GM21381 (cell line): ENCODE measurements at regions not wholly inside any gene's neighbourhood (a gene's known extent, or its start where the extent isn't known, plus 50 kb on each side); places are given as distances from the start of the nearest gene placed in this dataset.

ENCODE experiments used
- ATAC-seq: cut with Tn5 transposase; IDR thresholded peaks from one replicate; pipeline ENCODE4 v1.9.1; 2021; ENCODE audit warnings: mild to moderate bottlenecking, moderate library complexity; ENCODE audit not compliant: unreplicated experiment

- no peak for ATAC-seq
Observed at GRCh38 chr2:19559596-19560240, 201.3 kb upstream of the OSR1 start.

GRCh38 chr2:19556648-19557047, 198.2 kb upstream of the OSR1 start:
- no peak for ATAC-seq

GRCh38 chr2:19554520-19554919, 196.1 kb upstream of the OSR1 start:
- peak; percentile 58 for ATAC-seq

DNA sequence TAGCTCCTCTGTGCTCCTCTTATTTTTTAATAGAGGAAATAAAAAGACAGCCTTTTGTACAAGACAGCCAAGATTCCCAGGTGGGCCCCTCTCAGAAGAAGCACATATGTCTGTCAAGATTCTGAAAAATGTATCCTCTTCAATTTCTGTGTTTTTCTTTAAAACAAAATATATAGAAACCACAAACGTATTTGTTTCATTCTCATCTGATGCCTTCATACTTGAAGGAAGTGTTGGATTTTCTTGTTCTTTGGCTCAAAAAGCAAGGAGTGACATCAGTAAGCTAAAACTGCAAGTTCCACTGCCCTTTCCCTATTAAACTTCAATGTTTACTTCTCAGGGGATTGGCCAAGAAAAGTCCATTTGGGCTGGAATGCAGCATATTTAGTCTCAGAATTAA, 193.8 kb upstream of the OSR1 start:
- ATAC-seq: no peak

- no peak for ATAC-seq
Observed at GRCh38 chr2:19550750-19551149, 192.3 kb upstream of the OSR1 start.

DNA sequence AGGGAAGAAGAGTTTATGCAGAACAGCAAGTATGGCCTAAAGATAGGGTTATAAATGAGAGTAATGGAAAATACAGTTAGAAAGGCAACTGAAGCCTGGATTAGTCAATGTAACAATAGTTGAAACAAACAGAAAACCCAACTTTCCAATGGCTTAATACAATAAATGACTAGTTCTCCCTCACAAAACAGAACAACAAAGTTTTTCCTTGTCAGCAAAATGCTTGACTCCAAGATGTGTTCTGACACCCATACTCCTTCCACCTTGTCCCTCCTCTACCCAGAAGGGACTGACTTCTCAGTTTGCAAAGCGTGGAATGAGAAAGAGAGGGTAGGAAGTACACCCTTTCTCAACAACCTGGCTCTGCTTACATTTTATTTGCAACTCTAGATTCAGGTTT, 191.4 kb upstream of the OSR1 start:
- no peak for ATAC-seq

- ATAC-seq: no peak
Observed at GRCh38 chr2:19548116-19548515, 189.7 kb upstream of the OSR1 start.

DNA sequence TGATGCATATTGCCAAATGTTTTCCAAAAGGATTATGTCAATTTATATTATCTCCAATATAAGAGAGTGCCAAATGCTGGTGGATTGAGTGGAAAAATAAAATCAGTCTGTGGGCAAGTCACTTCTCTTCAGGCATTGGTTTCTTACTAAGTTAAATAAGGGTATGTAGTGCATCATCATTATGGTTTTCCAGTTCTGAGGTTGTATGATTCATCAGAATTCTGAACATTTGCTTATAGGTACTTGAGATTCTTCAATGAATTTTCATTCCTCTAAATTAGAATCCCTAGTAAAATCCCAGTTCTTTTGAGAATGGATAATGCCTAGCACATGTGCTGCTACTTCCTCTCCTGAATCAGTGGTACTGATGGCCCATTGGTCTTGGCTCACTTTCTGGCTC, 188.9 kb upstream of the OSR1 start:
- no peak for ATAC-seq

GRCh38 chr2:19545507-19545906, 187.1 kb upstream of the OSR1 start:
- ATAC-seq: no peak

DNA sequence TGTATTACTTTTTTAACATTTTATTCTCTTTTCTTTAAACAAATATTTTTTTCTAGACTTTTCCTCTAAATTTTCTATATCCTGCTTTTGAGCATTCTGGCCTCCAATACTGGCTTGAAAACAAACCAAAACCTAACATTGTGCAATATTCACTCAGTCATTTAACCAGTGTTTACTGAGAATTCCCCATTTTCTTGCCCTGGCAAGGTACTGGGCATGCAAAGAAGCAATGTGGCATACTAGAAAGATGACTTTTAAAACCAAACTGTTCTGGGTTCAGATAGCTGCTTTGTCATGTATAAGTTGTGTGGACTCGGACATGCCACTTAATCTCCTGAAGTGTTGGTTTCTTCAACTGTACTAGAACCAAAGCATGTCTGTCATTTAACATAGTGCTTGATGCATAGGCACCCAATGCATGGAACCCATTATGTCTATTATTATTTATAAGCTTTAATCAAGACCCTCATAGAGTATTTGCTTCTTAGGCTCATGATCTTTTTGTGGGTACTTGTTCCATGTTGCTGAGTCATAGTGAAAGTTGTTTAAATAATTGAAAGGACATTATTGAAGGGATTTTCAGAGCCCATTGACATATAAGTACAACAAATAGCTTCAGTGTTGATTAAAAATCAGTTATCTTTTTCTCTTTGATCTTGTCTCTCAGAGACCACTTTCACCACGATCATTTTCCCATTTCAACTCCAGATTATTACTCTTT, 185.4 kb upstream of the OSR1 start:
- ATAC-seq: no peak

DNA sequence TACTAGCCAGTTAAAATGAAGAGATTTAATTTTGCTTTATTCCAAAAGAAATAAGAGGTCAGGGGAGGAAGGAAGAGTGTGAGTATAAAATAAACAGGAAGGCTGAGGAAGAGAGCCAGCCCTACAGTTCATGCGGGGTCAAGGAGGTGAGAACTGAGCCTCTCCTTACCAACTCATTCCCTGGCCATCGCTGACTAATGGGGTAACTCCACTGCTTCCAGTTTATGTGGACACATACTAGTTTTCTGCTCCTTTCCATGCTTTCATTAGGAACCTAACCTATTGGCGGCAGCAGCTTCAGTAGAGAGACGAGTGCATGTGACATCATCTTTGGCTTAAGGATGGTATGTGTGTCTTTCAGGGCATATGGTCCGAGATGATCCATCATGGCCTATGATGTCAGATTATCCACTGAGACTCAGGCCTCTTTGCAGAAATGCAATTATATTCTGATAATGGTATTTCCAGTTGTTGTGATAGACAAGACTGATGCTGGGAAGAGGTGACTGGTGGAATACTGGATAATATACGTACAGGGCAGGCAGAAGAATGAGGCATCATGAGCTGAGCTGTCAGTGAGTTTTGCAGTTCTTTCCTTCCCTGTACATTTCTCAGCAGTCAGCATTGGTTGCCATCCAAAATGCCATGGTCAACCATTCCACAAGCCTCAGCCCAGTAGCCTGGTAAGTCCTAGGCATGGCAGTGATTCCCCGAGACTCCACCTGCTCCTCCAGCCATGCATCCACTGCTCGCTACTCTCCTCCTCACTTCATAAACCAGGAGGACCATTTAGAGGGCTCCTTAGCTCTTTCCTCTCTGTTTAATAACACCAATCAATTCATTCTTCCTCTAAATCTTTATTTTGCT, 184.6 kb upstream of the OSR1 start:
- no peak for ATAC-seq

GRCh38 chr2:19541884-19542283, 183.5 kb upstream of the OSR1 start:
- peak; percentile 55 for ATAC-seq

DNA sequence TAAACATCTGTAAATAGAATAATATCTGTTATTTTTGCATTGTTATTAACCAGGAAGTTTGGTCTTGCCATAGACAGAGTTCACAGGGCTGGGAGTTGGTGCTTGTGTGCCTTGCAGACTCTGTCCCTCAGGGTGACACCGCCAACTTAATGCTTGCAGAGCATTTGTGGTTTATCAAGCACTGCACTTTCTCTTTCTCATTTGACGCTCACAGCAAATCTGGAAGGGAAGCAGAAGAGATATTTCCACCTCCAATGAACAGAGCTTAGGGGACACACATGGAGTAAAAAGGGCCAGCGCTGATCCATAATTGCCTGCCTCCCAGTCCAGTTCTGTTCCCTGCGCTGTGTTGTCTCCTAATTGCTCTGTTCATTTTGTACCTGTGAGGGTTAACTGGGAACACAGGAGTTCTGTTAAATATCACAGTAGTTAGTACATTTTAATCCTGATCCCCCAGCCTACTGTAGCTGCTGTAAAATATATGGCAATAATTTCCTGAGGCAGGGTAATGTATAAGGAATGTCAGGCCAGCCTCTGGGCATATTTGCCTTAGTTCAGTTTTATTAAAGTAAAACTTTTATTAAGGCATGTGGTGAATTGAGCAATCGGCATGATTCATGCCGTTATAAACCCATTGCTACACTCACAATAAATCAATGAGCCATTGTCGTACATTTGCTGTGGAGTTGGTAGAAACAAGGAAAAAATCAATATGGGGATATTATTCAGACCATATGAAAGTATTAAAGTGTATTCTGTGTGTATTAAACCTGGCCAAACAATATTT, 182.5 kb upstream of the OSR1 start:
- no peak for ATAC-seq

DNA sequence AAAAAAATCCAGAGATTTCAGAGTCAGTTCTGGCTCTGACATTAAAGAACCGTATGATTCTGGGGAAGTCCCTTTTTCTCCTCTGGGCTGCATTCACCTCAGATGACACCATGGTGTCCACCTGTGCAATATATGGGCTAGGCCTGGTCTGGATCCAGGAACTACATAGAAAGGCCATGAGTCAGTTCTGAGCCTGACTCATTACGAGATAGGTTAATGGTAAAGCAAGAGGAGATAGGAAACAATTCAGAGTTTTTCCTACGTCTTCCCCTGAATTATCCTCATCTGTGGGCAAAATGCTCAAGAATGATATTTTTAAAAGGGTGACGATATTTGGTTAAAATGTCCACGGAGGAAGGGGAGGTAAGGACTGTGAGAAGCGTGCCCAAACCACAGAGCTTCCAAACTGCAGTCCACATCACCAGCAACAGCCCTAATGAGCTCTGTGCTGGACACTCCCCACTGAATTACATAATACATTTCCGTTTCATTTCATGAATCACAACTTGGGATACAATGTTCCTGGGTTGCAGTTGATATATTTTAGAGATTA, 180.1 kb upstream of the OSR1 start:
- ATAC-seq: no peak

GRCh38 chr2:19536136-19536535, 177.7 kb upstream of the OSR1 start:
- ATAC-seq: no peak

GRCh38 chr2:19532547-19533196, 174.2 kb upstream of the OSR1 start:
- no peak for ATAC-seq

DNA sequence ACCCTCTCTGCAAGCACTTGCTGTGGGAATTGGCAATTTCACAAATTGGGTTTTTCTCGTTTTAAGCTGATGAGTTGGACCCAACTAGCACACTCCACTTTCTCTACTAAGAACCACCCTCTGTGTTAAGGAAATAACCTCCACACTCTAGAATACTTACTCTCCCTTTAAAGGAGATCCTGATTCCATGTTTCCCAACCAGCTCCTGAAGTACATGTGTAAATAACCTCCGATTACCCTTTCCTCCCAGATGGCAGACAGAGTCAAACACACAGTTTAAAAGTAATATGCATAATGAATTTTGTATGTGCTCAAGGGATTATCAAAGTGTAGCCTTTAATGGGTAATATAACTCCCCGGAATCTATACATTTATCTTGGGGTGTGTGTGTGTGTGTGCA, 171.3 kb upstream of the OSR1 start:
- no peak for ATAC-seq

- no peak for ATAC-seq
Observed at GRCh38 chr2:19527771-19528170, 169.3 kb upstream of the OSR1 start.

GRCh38 chr2:19525313-19525712, 166.9 kb upstream of the OSR1 start:
- no peak for ATAC-seq

DNA sequence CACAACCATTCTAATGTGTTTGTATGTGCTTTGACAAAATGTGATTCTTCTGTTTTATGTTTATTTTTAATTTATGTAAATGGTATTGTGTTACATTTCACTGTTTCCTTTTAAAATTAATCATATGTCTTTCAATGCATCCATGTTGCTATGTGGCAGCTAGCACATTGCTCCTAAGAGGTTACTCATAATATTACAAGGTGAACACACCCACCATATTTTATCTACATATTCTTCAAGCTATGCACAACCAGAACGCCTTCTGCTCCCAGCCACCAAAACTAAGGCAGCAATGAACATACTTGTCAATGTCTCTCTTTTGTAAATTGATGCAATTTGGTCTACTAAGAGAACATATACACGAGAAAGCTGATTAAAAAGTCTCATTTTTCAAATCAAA, 160.6 kb upstream of the OSR1 start:
- ATAC-seq: no peak
